Lower lobe of right lung (tissue), 2 donors: ENCODE measurements at regions not wholly inside any gene's neighbourhood (a gene's known extent, or its start where the extent isn't known, plus 50 kb on each side); places are given as distances from the start of the nearest gene placed in this dataset.

Experiments used
- ATAC-seq, 2 donors: fragments of 200-7000 bp; cut with Tn5 transposase; one replicate each; pipeline ENCODE4 v1.9.1; 2020 to 2022; ENCODE audit warnings: mild to moderate bottlenecking in 2 of 2, moderate library complexity in 2 of 2
- DNase-seq: peaks from one replicate; pipeline ENCODE4 v3.0.0-alpha.2; 2020
- H3K27ac ChIP-seq: fragments of 200-600 bp; one replicate; pipeline ENCODE4 v1.8.0; 2022
- H3K27me3 ChIP-seq: fragments of 200-600 bp; one replicate; pipeline ENCODE4 v1.8.0; 2022; ENCODE audit warnings: low read depth
- H3K36me3 ChIP-seq: fragments of 200-600 bp; one replicate; pipeline ENCODE4 v1.8.0; 2022; ENCODE audit warnings: mild to moderate bottlenecking
- H3K4me1 ChIP-seq: fragments of 200-600 bp; one replicate; pipeline ENCODE4 v1.8.0; 2022
- H3K4me3 ChIP-seq: fragments of 200-600 bp; one replicate; pipeline ENCODE4 v1.8.0; 2022; ENCODE audit warnings: mild to moderate bottlenecking
- H3K9me3 ChIP-seq: fragments of 200-600 bp; one replicate; pipeline ENCODE4 v1.8.0; 2022
- CTCF ChIP-seq: fragments of 200-600 bp; IDR thresholded peaks from one replicate; pipeline ENCODE4 v1.8.0; 2022; ENCODE audit warnings: antibody characterized with exemption, mild to moderate bottlenecking
- intact Hi-C: fragments of 100-400 bp; cut with DNase I; formaldehyde crosslinking; loops from one replicate; pipeline ENCODE4 v1.11.0; 2022
- donor health status: DM: no; HTN: yes; CAD: no; lungs with severe emphysema.

DNA sequence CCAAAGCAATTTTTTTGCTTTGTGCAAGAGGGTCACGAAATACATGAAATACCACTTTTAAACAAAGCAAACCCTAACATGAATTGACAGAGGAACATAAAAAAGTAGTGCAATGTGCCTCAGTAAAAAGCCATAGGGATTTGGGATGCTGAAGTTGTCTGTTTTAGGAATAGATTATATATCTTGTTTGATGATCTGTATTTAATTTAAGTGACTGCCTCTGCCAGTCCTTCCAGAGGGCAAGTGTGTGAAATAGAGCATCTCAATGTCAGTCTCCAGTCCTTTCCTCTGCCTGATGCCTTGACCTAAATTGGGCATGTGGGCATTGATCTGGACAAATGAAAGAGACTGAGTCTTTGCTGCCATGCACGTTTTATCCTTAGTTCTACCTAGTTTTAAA is 222.8 kb downstream of the PTPRC start:
- no peaks in the 10 kb centered on the region for H3K27me3 ChIP-seq
- no peaks in the 10 kb centered on the region for H3K4me1 ChIP-seq
- peaks cover 4% of the 10 kb centered on the region for H3K36me3 ChIP-seq
- no peak overlapping the region for H3K4me3 ChIP-seq
- H3K27ac ChIP-seq = no peak overlapping the region
- ATAC-seq (no peak), DNase-seq (no peak)
- H3K9me3 ChIP-seq = no peaks in the 10 kb centered on the region
- intact Hi-C loops = no loop called here
- no peak for TF ChIP-seq CTCF

GRCh38 chr1:198864695-198865094 is 225.9 kb downstream of the PTPRC start:
- no peak for TF ChIP-seq CTCF
- H3K4me3 ChIP-seq = no peak overlapping the region
- DNase-seq (no peak), ATAC-seq (no peak)
- no peaks in the 10 kb centered on the region for H3K9me3 ChIP-seq
- no peak overlapping the region for H3K27ac ChIP-seq
- intact Hi-C loops = no loop called here
- H3K4me1 ChIP-seq = no peaks in the 10 kb centered on the region
- no peaks in the 10 kb centered on the region for H3K27me3 ChIP-seq
- H3K36me3 ChIP-seq = no peaks in the 10 kb centered on the region

- H3K4me1 ChIP-seq = no peaks in the 10 kb centered on the region
- no peak for TF ChIP-seq CTCF
- H3K27me3 ChIP-seq = no peaks in the 10 kb centered on the region
- DNase-seq (no peak), ATAC-seq (no peak)
- intact Hi-C loops = no loop called here
- no peaks in the 10 kb centered on the region for H3K36me3 ChIP-seq
- H3K4me3 ChIP-seq = no peak overlapping the region
- H3K27ac ChIP-seq = no peak overlapping the region
- H3K9me3 ChIP-seq = no peaks in the 10 kb centered on the region
These were observed 226.5 kb downstream of the PTPRC start for GRCh38 chr1:198865319-198865718.

DNA sequence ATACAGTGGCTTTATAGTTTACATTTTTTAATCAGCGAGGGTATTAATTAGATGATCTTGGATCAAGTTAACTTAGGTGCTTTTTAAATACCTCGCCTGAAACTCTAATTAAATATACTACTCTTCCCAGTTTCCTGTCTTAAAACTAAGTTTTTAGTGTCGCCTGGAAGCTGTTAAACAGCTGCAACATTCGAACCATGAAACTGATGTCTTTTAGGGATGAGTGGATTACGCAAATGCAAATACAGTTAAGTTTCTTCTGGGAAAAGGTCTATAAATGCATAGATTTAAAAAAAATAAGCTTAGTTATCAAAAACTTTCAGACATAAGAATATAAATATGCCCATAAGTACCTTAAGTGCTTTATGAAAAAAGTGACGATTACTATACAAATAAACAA is 228.3 kb downstream of the PTPRC start:
- Histone ChIP-seq H3K36me3 (no peaks in the 10 kb centered on the region), H3K27me3 (no peaks in the 10 kb centered on the region), H3K9me3 (no peaks in the 10 kb centered on the region), H3K27ac (no peak overlapping the region), H3K4me3 (no peak overlapping the region), H3K4me1 (no peaks in the 10 kb centered on the region)
- no peak for TF ChIP-seq CTCF
- intact Hi-C loops = no loop called here
- ATAC-seq = no peak
- DNase-seq = no peak

- no peak for ATAC-seq
- no peak overlapping the region for H3K4me3 ChIP-seq
- TF ChIP-seq CTCF = no peak
- DNase-seq = no peak
- no peak overlapping the region for H3K27ac ChIP-seq
- no peaks in the 10 kb centered on the region for H3K4me1 ChIP-seq
- H3K27me3 ChIP-seq = no peaks in the 10 kb centered on the region
- no peaks in the 10 kb centered on the region for H3K9me3 ChIP-seq
- intact Hi-C loops = no loop called here
- H3K36me3 ChIP-seq = peaks cover 6% of the 10 kb centered on the region
These were observed 234.9 kb downstream of the PTPRC start for GRCh38 chr1:198873696-198874230.
